Hepatocyte (in vitro differentiated cells): ENCODE measurements at regions not wholly inside any gene's neighbourhood (a gene's known extent, or its start where the extent isn't known, plus 50 kb on each side); places are given as distances from the start of the nearest gene placed in this dataset.
"Not testable (repeated sequence)": the region's sequence is repeated elsewhere in the genome, so short reads cannot be mapped to it uniquely, and the experiment has no call there.

Experiments used
- DNase-seq: peaks from one replicate; pipeline ENCODE4 v3.0.0-alpha.2; 2016; ENCODE audit warnings: low spot score
- H2AFZ ChIP-seq: fragments of 200-600 bp; sonication (generic); 2 replicates; pipeline ENCODE4 v1.6.0; 2016; ENCODE audit warnings: antibody characterized with exemption, mild to moderate bottlenecking
- H3K27ac ChIP-seq: fragments of 200-600 bp; sonication (generic); 2 replicates; pipeline ENCODE4 v1.5.1; 2016; ENCODE audit warnings: mild to moderate bottlenecking
- H3K27me3 ChIP-seq: fragments of 200-600 bp; sonication (generic); 2 replicates; pipeline ENCODE4 v1.6.1; 2016
- H3K36me3 ChIP-seq: fragments of 200-600 bp; sonication (generic); replicated peaks from 2 replicates; pipeline ENCODE4 v1.5.1; 2016; ENCODE audit warnings: low read depth; ENCODE audit not compliant: insufficient read depth
- H3K4me1 ChIP-seq: fragments of 200-600 bp; sonication (generic); 2 replicates; pipeline ENCODE4 v1.5.1; 2016; ENCODE audit warnings: mild to moderate bottlenecking, moderate library complexity; ENCODE audit not compliant: insufficient read depth
- H3K4me2 ChIP-seq: fragments of 200-600 bp; sonication (generic); 2 replicates; pipeline ENCODE4 v1.6.0; 2016
- H3K4me3 ChIP-seq: fragments of 200-600 bp; sonication (generic); 2 replicates; pipeline ENCODE4 v1.5.1; 2016; ENCODE audit warnings: mild to moderate bottlenecking
- H3K79me2 ChIP-seq: fragments of 200-600 bp; sonication (generic); 2 replicates; pipeline ENCODE4 v1.6.0; 2017; ENCODE audit warnings: mild to moderate bottlenecking
- H3K9me2 ChIP-seq: fragments of 200-600 bp; sonication (generic); replicated peaks from 2 replicates; pipeline ENCODE4 v1.6.0; 2017; ENCODE audit warnings: mild to moderate bottlenecking; ENCODE audit not compliant: insufficient read depth
- H3K9me3 ChIP-seq: fragments of 200-600 bp; sonication (generic); 2 replicates; pipeline ENCODE4 v1.5.1; 2016; ENCODE audit warnings: low read depth, mild to moderate bottlenecking
- H4K20me1 ChIP-seq: fragments of 200-600 bp; sonication (generic); 2 replicates; pipeline ENCODE4 v1.6.0; 2016; ENCODE audit warnings: mild to moderate bottlenecking; ENCODE audit not compliant: insufficient read depth, poor library complexity, severe bottlenecking
- CTCF ChIP-seq: fragments of 200-600 bp; sonication (generic); IDR thresholded peaks from 2 replicates; pipeline ENCODE4 v1.5.1; 2016; ENCODE audit warnings: antibody characterized with exemption, mild to moderate bottlenecking; ENCODE audit not compliant: poor library complexity
- EZH2 ChIP-seq: fragments of 200-600 bp; sonication (generic); IDR thresholded peaks from 2 replicates; pipeline ENCODE4 v1.6.1; 2016; ENCODE audit warnings: antibody characterized with exemption, mild to moderate bottlenecking, borderline replicate concordance
- EZH2phosphoT487 ChIP-seq: fragments of 200-600 bp; sonication (generic); IDR thresholded peaks from one replicate; pipeline ENCODE4 v1.6.1; 2018; ENCODE audit warnings: antibody characterized with exemption, mild to moderate bottlenecking, low read depth, moderate library complexity; ENCODE audit not compliant: unreplicated experiment, severe bottlenecking
- WGBS: methylation state at CpG from one replicate; pipeline ENCODE4 v1.1.6; 2016; ENCODE audit warnings: low lambda C conversion rate; ENCODE audit errors: missing lambda C conversion rate; 5-methylcytosine and 5-hydroxymethylcytosine counted together

DNA sequence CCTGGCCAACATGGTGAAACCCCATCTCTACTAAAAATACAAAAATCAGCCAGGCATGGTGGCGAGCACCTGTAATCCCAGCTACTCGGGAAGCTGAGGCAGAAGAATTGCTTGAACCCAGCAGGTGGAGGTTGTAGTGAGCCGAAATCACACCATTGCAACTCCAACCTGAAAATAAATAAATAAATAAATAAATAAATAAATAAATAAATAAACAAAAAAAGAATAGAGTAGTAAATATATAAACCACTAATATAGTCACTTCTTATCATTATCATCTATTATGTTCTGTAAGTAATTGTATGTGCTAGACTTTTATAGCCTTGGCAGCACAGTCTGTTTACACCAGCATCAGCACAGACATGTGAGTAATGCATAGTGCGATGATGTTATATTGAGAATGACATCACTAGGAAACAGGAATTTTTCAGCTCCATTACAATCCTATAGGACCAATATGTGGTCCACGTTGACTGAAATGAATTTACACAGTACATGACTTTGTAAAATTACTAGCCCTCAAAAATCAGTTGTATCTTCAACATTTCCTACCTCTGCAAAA, 385.4 kb upstream of the ANKRD30A start:
- Histone ChIP-seq H3K4me3 (no peak overlapping the region), H3K79me2 (no peaks in the 10 kb centered on the region), H3K27ac (no peak overlapping the region), H2AFZ (no peak overlapping the region), H3K36me3 (no peaks in the 10 kb centered on the region), H3K4me1 (no peaks in the 10 kb centered on the region), H3K9me2 (no peaks in the 10 kb centered on the region), H3K9me3 (no peaks in the 10 kb centered on the region), H3K27me3 (no peaks in the 10 kb centered on the region), H3K4me2 (no peak overlapping the region), H4K20me1 (no peaks in the 10 kb centered on the region)
- WGBS, result 87% methylated on average over 5 of the region's 5 CpGs
- DNase-seq, result no peak
- TF ChIP-seq CTCF (no peak), EZH2 (no peak), EZH2phosphoT487 (no peak)

DNA sequence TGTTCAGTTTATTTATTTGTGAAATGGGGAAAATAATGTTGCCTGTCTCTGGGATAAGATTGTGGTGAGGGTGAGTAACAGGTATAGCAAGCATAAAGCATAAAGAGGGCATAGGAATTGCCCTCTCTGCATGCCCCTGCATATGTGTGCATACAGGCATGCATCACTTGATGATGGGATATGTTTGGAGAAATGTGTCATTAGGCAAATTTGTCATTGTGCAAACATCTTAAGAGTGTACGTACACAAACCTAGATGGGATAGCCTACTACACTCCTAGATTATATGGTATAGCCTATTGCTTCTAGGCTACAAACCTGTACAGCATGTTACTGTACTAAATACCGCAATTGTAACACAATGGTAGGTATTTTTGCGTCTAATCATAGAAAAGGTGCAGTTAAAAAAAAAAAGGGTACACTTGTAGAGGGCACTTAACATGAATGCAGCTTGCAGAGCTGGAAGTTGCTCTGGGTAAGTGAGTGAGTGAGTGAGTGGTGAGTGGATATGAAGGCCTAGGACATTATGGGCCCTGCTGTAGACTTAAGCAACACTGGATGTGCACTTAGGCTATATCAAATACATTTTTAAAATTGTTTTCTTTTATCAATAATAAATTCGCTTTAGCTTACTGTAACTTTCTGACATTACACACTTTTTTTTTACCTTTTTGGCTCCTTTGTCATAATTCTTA, 386.5 kb upstream of the ANKRD30A start:
- Histone ChIP-seq H3K27ac (no peak overlapping the region), H3K9me3 (no peaks in the 10 kb centered on the region), H3K4me2 (no peak overlapping the region), H3K4me3 (no peak overlapping the region), H3K27me3 (no peaks in the 10 kb centered on the region), H3K79me2 (no peaks in the 10 kb centered on the region), H3K4me1 (no peaks in the 10 kb centered on the region), H3K36me3 (no peaks in the 10 kb centered on the region), H4K20me1 (no peaks in the 10 kb centered on the region), H2AFZ (no peak overlapping the region), H3K9me2 (no peaks in the 10 kb centered on the region)
- 90% methylated on average over 4 of the region's 4 CpGs for WGBS
- no peak for TF ChIP-seq EZH2phosphoT487
- no peak for TF ChIP-seq CTCF
- no peak for TF ChIP-seq EZH2
- DNase-seq, result no peak

GRCh38 chr10:36736311-36736710, 389.1 kb upstream of the ANKRD30A start:
- no peaks in the 10 kb centered on the region for H3K36me3 ChIP-seq
- H3K9me2 ChIP-seq, result no peaks in the 10 kb centered on the region
- 88% methylated on average over 1 of the region's 1 CpG for WGBS
- no peak overlapping the region for H3K4me3 ChIP-seq
- no peak overlapping the region for H3K27ac ChIP-seq
- H3K4me2 ChIP-seq, result no peak overlapping the region
- H2AFZ ChIP-seq, result no peak overlapping the region
- no peaks in the 10 kb centered on the region for H3K4me1 ChIP-seq
- H3K9me3 ChIP-seq, result no peaks in the 10 kb centered on the region
- H3K79me2 ChIP-seq, result no peaks in the 10 kb centered on the region
- TF ChIP-seq CTCF (no peak), EZH2phosphoT487 (no peak), EZH2 (no peak)
- H3K27me3 ChIP-seq, result no peaks in the 10 kb centered on the region
- H4K20me1 ChIP-seq, result no peaks in the 10 kb centered on the region
- no peak for DNase-seq

DNA sequence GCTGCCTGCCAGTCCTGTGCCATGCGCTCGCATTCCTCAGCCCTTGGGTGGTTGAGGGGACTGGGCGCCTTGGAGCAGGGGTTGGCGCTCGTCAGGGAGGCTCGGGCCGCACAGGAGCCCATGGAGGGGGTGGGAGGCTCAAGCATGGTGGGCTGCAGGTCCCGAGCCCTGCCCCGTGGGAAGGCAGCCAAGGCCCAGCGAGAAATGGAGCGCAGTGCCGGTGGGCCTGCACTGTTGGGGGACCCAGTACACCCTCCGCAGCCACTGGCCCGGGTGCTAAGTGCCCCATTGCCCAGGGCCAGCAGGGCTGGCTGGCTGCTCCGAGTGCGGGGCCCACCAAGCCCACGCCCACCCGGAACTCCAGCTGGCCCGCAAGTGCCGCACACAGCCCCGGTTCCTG, 390.8 kb upstream of the ANKRD30A start:
- DNase-seq, H3K36me3 ChIP-seq, H3K4me2 ChIP-seq, H3K27ac ChIP-seq, H2AFZ ChIP-seq, H3K79me2 ChIP-seq, H4K20me1 ChIP-seq, H3K9me3 ChIP-seq, H3K4me3 ChIP-seq, H3K4me1 ChIP-seq, H3K27me3 ChIP-seq, H3K9me2 ChIP-seq: not testable (repeated sequence)
- 96% methylated on average over 19 of the region's 21 CpGs for WGBS
